HG03354 (cell line): ENCODE measurements at regions not wholly inside any gene's neighbourhood (a gene's known extent, or its start where the extent isn't known, plus 50 kb on each side); places are given as distances from the start of the nearest gene placed in this dataset.
"Not testable (repeated sequence)": the region's sequence is repeated elsewhere in the genome, so short reads cannot be mapped to it uniquely, and the experiment has no call there.

ENCODE experiments used
- ATAC-seq: cut with Tn5 transposase; IDR thresholded peaks from one replicate; pipeline ENCODE4 v1.9.1; 2021; ENCODE audit warnings: mild to moderate bottlenecking; ENCODE audit not compliant: unreplicated experiment, poor library complexity, severe bottlenecking

GRCh38 chr5:99019812-99020697 lies 91.2 kb upstream of the CHD1 start:
- ATAC-seq = peak; percentile 63

DNA sequence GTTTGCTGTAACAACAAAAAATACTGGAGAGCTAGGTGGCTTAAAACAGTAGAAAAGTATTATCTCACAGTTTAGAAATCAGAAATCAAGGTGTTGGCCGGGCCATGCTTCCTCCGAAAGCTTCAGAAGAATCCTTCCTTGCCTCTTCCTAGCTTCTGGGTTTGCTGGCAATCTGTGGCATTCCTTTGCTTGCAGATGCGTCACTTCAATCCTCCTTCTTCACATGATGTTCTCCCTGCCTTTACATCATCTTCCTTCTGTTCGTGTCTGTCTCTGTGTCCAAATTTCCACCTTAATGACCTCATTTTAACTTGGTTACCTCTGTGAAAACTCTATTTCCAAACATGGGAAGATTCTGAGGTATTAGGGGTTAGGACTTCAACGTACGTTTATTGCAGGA lies 90.4 kb upstream of the CHD1 start:
- no peak for ATAC-seq

- ATAC-seq = no peak
Measured at GRCh38 chr5:99010294-99010693, 81.5 kb upstream of the CHD1 start.

DNA sequence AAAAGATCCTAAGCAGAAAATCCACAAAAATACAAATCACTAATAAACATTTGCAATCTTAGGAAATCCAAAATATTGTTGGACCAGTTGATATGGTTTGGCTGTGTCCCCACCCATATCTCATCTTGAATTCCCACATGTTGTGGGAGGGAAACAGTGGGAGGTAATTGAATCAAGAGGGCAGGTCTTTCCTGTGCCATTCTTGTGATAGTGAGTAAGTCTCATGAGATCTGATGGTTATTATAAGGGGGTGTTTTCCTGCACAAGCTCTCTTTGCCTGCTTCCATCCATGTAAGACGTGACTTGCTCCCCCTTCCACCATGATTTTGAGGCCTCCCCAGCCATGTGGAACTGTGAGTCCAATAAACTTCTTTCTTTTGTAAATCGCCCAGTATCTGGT lies 79.2 kb upstream of the CHD1 start:
- ATAC-seq = not testable (repeated sequence)

- peak; percentile 13 for ATAC-seq
Measured at GRCh38 chr5:99005506-99005905, 76.7 kb upstream of the CHD1 start.

- peak; percentile 100 for ATAC-seq
Measured at GRCh38 chr5:99004960-99005359, 76.2 kb upstream of the CHD1 start.

DNA sequence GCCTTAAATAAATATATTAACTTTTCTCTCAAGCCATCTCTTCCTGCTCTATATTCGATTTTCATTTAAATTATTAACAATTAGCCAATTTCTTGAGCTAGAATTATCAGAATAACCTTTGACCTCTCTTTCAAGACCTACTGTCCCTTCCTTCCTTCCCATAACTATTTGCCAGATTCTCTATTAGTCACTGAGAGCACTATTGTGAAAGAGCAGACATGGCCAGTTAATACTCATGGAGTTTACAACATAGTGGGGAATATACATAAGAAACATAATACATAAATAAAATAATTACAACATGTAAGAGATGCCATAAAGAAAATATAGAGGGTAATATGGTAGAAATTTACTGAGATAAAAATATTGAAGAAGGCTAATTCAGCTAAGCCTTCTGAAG lies 72.1 kb upstream of the CHD1 start:
- no peak for ATAC-seq

- no peak for ATAC-seq
Measured at GRCh38 chr5:99000221-99000620, 71.4 kb upstream of the CHD1 start.

DNA sequence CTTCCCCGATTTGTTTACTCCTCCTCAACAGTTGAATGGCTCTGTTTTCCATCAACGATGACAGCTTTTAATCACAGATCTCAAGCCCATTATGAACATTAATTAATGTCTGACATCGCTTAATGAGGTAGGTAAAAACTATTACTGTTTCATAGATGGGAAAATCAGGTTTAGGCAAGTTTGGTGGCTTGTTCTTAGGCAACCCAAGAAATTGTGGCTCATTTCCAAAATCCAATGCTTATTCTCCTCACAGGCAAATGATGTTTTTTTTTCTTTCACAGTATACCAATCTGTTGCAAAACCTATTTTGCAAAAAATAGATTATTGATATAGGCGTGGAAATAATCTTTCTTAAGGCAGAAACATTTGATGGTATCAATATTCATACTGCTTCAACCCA lies 70.8 kb upstream of the CHD1 start:
- no peak for ATAC-seq

DNA sequence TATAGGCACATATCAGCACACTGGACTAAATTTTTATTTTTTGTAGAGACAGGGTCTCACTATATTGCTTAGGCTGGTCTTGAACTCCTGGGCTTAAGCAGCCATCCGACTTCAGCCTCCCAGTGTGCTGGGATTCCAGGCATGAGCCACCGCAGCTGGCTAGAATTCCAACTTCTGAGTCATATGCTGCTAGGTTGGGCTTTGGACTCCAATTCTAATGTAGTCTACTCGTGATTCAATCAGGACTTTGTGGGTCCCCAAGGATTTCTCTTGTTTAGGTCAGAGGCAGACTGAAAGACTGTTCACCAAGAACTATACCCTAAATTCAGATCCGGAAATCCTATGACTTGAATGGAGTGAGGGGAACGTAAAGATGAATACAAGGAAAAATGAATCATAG lies 68.2 kb upstream of the CHD1 start:
- no peak for ATAC-seq

- ATAC-seq = no peak
Measured at GRCh38 chr5:98994611-98995010, 65.8 kb upstream of the CHD1 start.

DNA sequence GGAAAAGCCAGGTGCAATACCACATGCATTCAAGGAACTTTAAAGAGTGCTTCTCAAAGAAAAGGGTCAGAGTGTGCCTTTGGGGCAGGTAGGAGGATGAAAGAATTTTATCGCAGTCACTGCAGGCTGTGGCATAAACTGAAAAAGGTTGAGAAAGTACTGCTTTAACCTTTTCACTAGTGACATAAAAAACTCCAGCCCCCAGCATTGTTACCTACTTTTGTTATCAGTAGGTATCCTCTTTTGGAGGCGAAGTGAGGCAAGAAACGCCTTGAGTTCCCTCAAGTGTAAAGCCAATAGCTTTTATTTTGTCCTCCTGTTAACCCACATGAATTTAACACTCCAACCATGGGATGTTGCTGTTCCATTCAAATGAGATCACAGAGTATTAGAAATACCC lies 64.7 kb upstream of the CHD1 start:
- no peak for ATAC-seq

DNA sequence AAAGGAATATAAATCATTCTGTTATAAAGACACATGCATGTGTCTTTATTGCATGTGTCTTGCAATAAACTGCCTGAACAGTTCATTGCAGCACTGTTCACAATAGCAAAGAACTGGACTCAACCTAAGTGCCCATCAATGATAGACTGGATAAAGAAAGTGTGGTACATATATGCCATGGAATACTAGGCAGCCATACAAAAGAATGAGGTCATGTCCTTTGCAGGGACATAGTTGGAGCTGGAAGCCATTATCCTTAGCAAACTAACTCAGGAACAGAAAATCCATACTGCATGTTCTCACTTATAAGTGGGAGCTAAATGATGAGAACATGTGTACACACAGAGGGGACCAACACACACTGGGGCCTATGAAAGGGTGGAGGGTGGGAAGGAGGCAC lies 63.7 kb upstream of the CHD1 start:
- no peak for ATAC-seq

- no peak for ATAC-seq
Measured at GRCh38 chr5:98989727-98990126, 60.9 kb upstream of the CHD1 start.

GRCh38 chr5:98986587-98986986 lies 57.8 kb upstream of the CHD1 start:
- no peak for ATAC-seq

DNA sequence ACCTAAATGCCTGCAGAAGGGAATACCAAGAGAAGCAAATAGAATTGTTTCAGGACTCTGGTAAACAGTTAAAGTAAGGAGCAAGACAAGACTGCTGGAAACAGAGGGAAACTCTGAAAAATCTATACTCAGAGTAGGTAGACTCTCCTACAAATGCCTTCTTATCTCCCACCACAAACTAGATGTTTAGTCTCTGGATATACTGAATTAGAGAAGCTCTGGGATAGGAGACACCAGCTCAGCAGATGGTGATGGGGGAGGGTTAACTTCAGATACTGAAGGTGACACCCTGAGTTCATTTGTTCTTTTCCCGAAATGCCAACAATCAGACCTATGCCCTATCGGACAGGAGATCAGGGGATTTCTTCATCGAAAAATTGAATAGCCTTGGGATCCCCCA lies 54.1 kb upstream of the CHD1 start:
- ATAC-seq = no peak
